ENCODE measurements at regions not wholly inside any gene's neighbourhood (a gene's known extent, or its start where the extent isn't known, plus 50 kb on each side); places are given as distances from the start of the nearest gene placed in this dataset.

DNA sequence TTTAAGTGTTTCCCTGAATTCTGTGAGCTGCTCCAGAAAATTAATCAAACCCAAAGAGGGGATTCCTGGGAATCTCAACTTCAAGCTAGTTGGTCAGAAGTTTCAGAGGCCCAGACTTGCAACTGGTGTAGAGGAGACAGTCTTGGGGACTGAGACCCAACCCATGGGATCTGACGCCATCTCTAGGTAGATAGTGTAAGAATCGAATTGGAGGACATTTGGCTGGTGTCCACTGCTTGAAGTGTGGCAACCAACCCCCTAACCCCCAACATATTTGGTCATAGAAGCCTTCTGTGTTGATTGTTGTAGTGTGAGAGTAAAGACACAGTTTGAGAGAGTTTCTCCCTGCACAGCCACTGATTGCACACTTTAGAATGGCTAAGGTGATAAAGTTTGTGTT lies 103.5 kb upstream of the CARMIL1 start:
- TF ChIP-seq FOXM1 (IDR thresholded peaks at IDR 0.05; ENCODE audit: borderline replicate concordance) (no peak), FOXA1 (IDR thresholded peaks at IDR 0.05) (no peak), SP1 (IDR thresholded peaks at IDR 0.05) (no peak), TARDBP (IDR thresholded peaks at IDR 0.05) (no peak), HDGF (IDR thresholded peaks at IDR 0.05; ENCODE audit: borderline replicate concordance) (no peak)
